Calu3 (cell line): ENCODE measurements at regions not wholly inside any gene's neighbourhood (a gene's known extent, or its start where the extent isn't known, plus 50 kb on each side); places are given as distances from the start of the nearest gene placed in this dataset.

Experiments
- BruUV-seq: library from RNA; stranded (reverse); fragments of 400-500 nt; replicated peaks from 2 replicates; lab custom pipeline; 2021; lab: Mats Ljungman, UMichigan
- CTCF ChIA-PET: fragments of 300-600 bp; sonication (Branson Sonifier 250); formaldehyde crosslinking; loops from one replicate; lab custom pipeline; 2022; ENCODE audit warnings: antibody characterized with exemption; lab: Charles Lee
- DNase-seq: peaks from one replicate; pipeline ENCODE4 v3.0.0; 2022
- H3K27ac Mint-ChIP-seq: one replicate; pipeline ENCODE4 v1.8.0; 2022; ENCODE audit warnings: mixed read lengths; ENCODE audit not compliant: unreplicated experiment
- H3K27me3 Mint-ChIP-seq: one replicate; pipeline ENCODE4 v1.8.0; 2022; ENCODE audit warnings: mixed read lengths; ENCODE audit not compliant: unreplicated experiment
- H3K36me3 Mint-ChIP-seq: one replicate; pipeline ENCODE4 v1.8.0; 2022; ENCODE audit warnings: mild to moderate bottlenecking, moderate library complexity, mixed read lengths; ENCODE audit not compliant: insufficient read depth, unreplicated experiment
- H3K4me1 Mint-ChIP-seq: one replicate; pipeline ENCODE4 v1.8.0; 2022; ENCODE audit warnings: mild to moderate bottlenecking, low read depth, mixed read lengths; ENCODE audit not compliant: unreplicated experiment
- H3K4me3 Mint-ChIP-seq: one replicate; pipeline ENCODE4 v1.8.0; 2022; ENCODE audit warnings: mild to moderate bottlenecking, low read depth, moderate library complexity, mixed read lengths; ENCODE audit not compliant: unreplicated experiment
- H3K9me3 Mint-ChIP-seq: one replicate; pipeline ENCODE4 v1.8.0; 2022; ENCODE audit warnings: low read depth, mixed read lengths; ENCODE audit not compliant: unreplicated experiment
- CTCF ChIP-seq: fragments of 200-600 bp; IDR thresholded peaks from one replicate; pipeline ENCODE4 v1.8.0; 2022; ENCODE audit warnings: antibody characterized with exemption; ENCODE audit not compliant: unreplicated experiment
- intact Hi-C: fragments of 100-400 bp; cut with micrococcal nuclease; formaldehyde crosslinking; loops from one replicate; pipeline ENCODE4 v1.10.0; 2022; ENCODE audit not compliant: unreplicated experiment

- H3K9me3 Mint-ChIP-seq: peaks cover 14% of the 10 kb centered on the region
- intact Hi-C loops: no loop called here
- H3K4me1 Mint-ChIP-seq: peaks cover 30% of the 10 kb centered on the region
- no peak for TF ChIP-seq CTCF
- DNase-seq: no peak
- H3K4me3 Mint-ChIP-seq: no peak overlapping the region
- H3K27me3 Mint-ChIP-seq: no peaks in the 10 kb centered on the region
- H3K36me3 Mint-ChIP-seq: no peaks in the 10 kb centered on the region
- H3K27ac Mint-ChIP-seq: peak overlapping the region; percentile 9
- BruUV-seq: no TSS peak
- CTCF ChIA-PET: no interaction called here
Measured at GRCh38 chr10:33611423-33611822, 277.0 kb upstream of the NRP1 start.

GRCh38 chr10:33609546-33609945 is 275.1 kb upstream of the NRP1 start:
- CTCF ChIA-PET: no interaction called here
- Mint-ChIP-seq H3K9me3 (peaks cover 14% of the 10 kb centered on the region), H3K4me1 (peaks cover 30% of the 10 kb centered on the region), H3K27me3 (no peaks in the 10 kb centered on the region), H3K4me3 (peak overlapping the region; percentile 36), H3K36me3 (no peaks in the 10 kb centered on the region), H3K27ac (peak overlapping the region; percentile 48)
- intact Hi-C loops: loop anchor here (2.0 to 10.0 kb wide), 2 partner anchors 277 to 375 kb away; no protein-coding TSS in a partner anchor
- no TSS peak for BruUV-seq
- no peak for TF ChIP-seq CTCF
- DNase-seq: peak; percentile 25

GRCh38 chr10:33602278-33602677 is 267.8 kb upstream of the NRP1 start:
- CTCF ChIA-PET: no interaction called here
- no peak for TF ChIP-seq CTCF
- no peak overlapping the region for H3K4me3 Mint-ChIP-seq
- H3K36me3 Mint-ChIP-seq: no peaks in the 10 kb centered on the region
- BruUV-seq: no TSS peak
- H3K27ac Mint-ChIP-seq: no peak overlapping the region
- H3K9me3 Mint-ChIP-seq: peaks cover 6% of the 10 kb centered on the region
- DNase-seq: no peak
- intact Hi-C loops: loop anchor here (10.0 kb wide), 1 partner anchor 383 kb away; no protein-coding TSS in a partner anchor
- peaks cover 13% of the 10 kb centered on the region for H3K4me1 Mint-ChIP-seq
- H3K27me3 Mint-ChIP-seq: no peaks in the 10 kb centered on the region

GRCh38 chr10:33600381-33600780 is 265.9 kb upstream of the NRP1 start:
- intact Hi-C loops: loop anchor here (10.0 kb wide), 1 partner anchor 384 kb away; no protein-coding TSS in a partner anchor

More at GRCh38 chr10:33600381-33600780, 265.9 kb upstream of the NRP1 start:
- no peak overlapping the region for H3K4me3 Mint-ChIP-seq
- no peak overlapping the region for H3K27ac Mint-ChIP-seq
- H3K9me3 Mint-ChIP-seq: peaks cover 6% of the 10 kb centered on the region
- H3K4me1 Mint-ChIP-seq: peaks cover 13% of the 10 kb centered on the region
- TF ChIP-seq CTCF: no peak
- peak; percentile 11 for DNase-seq
- BruUV-seq: no TSS peak
- CTCF ChIA-PET: no interaction called here
- no peaks in the 10 kb centered on the region for H3K36me3 Mint-ChIP-seq
- H3K27me3 Mint-ChIP-seq: peaks cover under 1% of the 10 kb centered on the region
